ENCODE measurements at regions not wholly inside any gene's neighbourhood (a gene's known extent, or its start where the extent isn't known, plus 50 kb on each side); places are given as distances from the start of the nearest gene placed in this dataset.

DNA sequence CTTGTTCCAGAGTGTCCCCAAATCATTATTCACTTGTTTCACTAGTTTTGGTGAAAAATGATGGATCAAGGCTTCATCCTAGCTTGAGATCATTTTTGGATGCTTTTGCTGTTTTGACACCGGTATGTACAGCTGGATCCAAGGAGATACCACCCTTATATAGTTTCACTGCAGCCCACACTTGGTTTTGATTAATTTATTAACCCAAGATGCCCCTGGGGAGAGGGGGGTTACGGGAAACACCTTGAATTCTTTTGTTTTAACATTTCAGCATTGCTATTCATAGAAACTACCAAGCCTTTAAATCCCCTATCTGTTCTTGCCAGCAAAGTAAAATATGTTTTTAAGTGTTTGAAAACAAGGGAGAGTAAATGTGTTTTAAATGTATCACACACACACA lies 457.7 kb upstream of the RUNX1 start:
- Histone ChIP-seq H4K91ac (ENCODE audit: insufficient read length, low read depth, low read length) (no peak overlapping the region), H3K9ac (ENCODE audit: extremely low read depth, insufficient read length, low read length) (no peak overlapping the region), H2AK5ac (ENCODE audit: insufficient read length, low read length) (no peak overlapping the region), H3K27me3 (ENCODE audit: insufficient read depth, low read length) (no peaks in the 10 kb centered on the region), H3K9me3 (ENCODE audit: control insufficient read depth, low read depth, low read length) (no peaks in the 10 kb centered on the region), H4K8ac (replicated peaks; ENCODE audit: insufficient read length, low read depth, low read length) (no peak overlapping the region), H3K23ac (ENCODE audit: insufficient read length, low read depth, low read length) (no peak overlapping the region), H2BK120ac (ENCODE audit: low read depth, low read length, poor library complexity, severe bottlenecking) (no peak overlapping the region), H3K27ac (ENCODE audit: insufficient read length, low read depth, low read length) (no peak overlapping the region), H2BK20ac (ENCODE audit: low read depth, low read length, poor library complexity, severe bottlenecking) (no peak overlapping the region), H3T11ph (ENCODE audit: low read length) (no peak overlapping the region), H3K23me2 (ENCODE audit: insufficient read length, low read depth, low read length, poor library complexity, severe bottlenecking) (no peaks in the 10 kb centered on the region), H3K18ac (ENCODE audit: insufficient read length, low read depth, low read length) (no peak overlapping the region), H4K5ac (ENCODE audit: insufficient read length, low read depth, low read length) (no peak overlapping the region), H3K56ac (ENCODE audit: insufficient read length, low read depth, low read length) (no peak overlapping the region), H2BK12ac (ENCODE audit: insufficient read length, low read depth, low read length) (no peak overlapping the region), H3K4me1 (ENCODE audit: insufficient read depth, low read length) (peaks cover 14% of the 10 kb centered on the region), H3K4ac (ENCODE audit: low read depth, low read length) (no peak overlapping the region), H3K79me1 (ENCODE audit: insufficient read depth, low read depth, low read length, poor library complexity, severe bottlenecking) (no peaks in the 10 kb centered on the region), H3K14ac (ENCODE audit: insufficient read depth, low read length) (no peak overlapping the region), H2BK5ac (ENCODE audit: insufficient read length, low read length) (no peak overlapping the region), H2BK15ac (ENCODE audit: low read depth, low read length) (no peak overlapping the region), H3K4me2 (ENCODE audit: insufficient read depth, insufficient read length, low read length) (peak overlapping the region; percentile 32), H3K79me2 (ENCODE audit: insufficient read depth, low read length) (no peaks in the 10 kb centered on the region), H2AFZ (ENCODE audit: low read length) (no peak overlapping the region), H4K20me1 (ENCODE audit: control insufficient read depth, insufficient read depth, insufficient read length) (no peaks in the 10 kb centered on the region)
- Mint-ChIP-seq H3K9me3 (no peaks in the 10 kb centered on the region), H3K36me3 (ENCODE audit: insufficient read depth in 1 of 3, low read depth in 3 of 3) (no peaks in the 10 kb centered on the region), H3K27ac (peak overlapping the region in 2 of 3 experiments; percentile 20 to 65; a peak in 2 of 7 replicates), H3K27me3 (ENCODE audit: low read depth) (no peaks in the 10 kb centered on the region), H3K4me3 (peak overlapping the region in 1 of 2 experiments; percentile 13; a peak in 4 of 5 replicates), H3K4me1 (peaks cover 70 to 75% of the 10 kb centered on the region in 2 experiments)
- TF ChIP-seq, protein P1, sequence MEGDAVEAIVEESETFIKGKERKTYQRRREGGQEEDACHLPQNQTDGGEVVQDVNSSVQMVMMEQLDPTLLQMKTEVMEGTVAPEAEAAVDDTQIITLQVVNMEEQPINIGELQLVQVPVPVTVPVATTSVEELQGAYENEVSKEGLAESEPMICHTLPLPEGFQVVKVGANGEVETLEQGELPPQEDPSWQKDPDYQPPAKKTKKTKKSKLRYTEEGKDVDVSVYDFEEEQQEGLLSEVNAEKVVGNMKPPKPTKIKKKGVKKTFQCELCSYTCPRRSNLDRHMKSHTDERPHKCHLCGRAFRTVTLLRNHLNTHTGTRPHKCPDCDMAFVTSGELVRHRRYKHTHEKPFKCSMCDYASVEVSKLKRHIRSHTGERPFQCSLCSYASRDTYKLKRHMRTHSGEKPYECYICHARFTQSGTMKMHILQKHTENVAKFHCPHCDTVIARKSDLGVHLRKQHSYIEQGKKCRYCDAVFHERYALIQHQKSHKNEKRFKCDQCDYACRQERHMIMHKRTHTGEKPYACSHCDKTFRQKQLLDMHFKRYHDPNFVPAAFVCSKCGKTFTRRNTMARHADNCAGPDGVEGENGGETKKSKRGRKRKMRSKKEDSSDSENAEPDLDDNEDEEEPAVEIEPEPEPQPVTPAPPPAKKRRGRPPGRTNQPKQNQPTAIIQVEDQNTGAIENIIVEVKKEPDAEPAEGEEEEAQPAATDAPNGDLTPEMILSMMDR (conservative IDR thresholded peaks at IDR 0.05) = no peak
- no CpG with 5 or more reads among the region's 2 CpGs for WGBS (ENCODE audit: extremely low coverage, insufficient read length, low lambda C conversion rate)
- DNase-seq = no peak

Measured in H9 (cell line).